Inflammatory macrophage treated with lipopolysaccharide for 1 hour (primary cell): ENCODE measurements at regions not wholly inside any gene's neighbourhood (a gene's known extent, or its start where the extent isn't known, plus 50 kb on each side); places are given as distances from the start of the nearest gene placed in this dataset.
A peak's percentile ranks its signal among the peaks of the same experiment; 100 is the strongest.
"Not testable (repeated sequence)": the region's sequence is repeated elsewhere in the genome, so short reads cannot be mapped to it uniquely, and the experiment has no call there.

Experiments
- DNase-seq, 2 donors: peaks; one replicate each; pipeline ENCODE4 v3.0.0-alpha.2; 2020 to 2022

DNA sequence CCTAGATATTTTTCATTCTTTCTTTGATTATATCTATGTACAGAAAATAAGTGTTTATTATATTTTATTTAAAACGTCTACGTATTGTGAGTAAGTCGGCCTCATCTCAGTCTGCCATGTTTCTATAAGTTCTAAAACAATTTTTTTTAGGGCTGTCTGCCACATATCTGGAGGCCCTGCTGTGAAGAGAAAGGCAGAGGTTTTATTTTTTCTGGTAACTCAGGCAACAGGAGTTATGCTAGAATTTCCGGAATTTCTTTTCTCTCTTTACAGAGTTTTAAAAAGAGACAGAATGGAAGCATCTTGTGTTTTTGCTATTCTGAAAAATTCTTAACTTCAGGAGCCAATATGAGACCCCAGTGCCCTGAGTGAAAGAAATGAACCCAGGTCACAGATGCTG, 1124.0 kb upstream of the TENM3 start:
- no peak for DNase-seq

DNA sequence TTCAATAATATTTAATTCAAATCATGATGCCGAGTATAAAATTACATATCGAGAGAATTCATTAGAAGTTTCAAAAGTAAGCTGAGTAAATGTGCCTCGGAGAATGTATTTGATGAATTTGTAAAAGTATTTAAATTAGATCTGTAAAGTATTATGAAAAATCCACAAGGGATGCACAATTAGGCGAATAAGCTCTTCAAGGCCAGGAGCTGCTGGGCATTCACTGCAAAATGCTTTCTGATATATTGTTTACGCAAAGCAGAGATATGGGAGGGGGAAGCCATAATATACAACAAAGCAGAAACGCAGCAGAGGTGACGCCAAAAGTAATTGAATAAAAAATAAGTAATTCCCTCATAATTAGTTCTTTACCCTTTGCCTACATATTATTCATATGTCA, 1121.5 kb upstream of the TENM3 start:
- DNase-seq, result no peak

GRCh38 chr4:181127171-181127570, 1116.0 kb upstream of the TENM3 start:
- DNase-seq, result no peak

- not testable (repeated sequence) for DNase-seq
These were observed 1112.9 kb upstream of the TENM3 start for GRCh38 chr4:181130317-181130716.

- no peak for DNase-seq
These were observed 1105.9 kb upstream of the TENM3 start for GRCh38 chr4:181137351-181137750.

DNA sequence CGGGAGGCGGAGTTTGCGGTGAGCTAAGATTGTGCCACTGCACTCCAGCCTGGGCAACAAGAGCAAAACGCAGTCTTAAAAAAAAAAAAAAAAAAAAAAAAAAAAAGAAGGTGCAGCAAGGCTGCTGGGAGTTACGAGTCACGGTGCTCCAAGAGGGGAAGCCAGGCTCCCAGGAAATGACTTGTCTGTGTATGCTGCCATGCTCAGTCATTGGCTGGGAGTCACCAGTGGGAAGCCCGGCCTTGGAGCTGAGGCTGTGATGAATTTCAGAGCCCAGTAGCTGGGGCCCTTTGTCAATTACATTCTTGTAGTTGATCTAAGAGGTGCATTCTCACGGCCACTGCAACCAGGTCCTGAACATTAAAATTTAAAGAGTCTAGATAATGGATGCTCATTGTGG, 1105.1 kb upstream of the TENM3 start:
- no peak for DNase-seq

- no peak for DNase-seq
These were observed 1103.1 kb upstream of the TENM3 start for GRCh38 chr4:181140037-181140603.

DNA sequence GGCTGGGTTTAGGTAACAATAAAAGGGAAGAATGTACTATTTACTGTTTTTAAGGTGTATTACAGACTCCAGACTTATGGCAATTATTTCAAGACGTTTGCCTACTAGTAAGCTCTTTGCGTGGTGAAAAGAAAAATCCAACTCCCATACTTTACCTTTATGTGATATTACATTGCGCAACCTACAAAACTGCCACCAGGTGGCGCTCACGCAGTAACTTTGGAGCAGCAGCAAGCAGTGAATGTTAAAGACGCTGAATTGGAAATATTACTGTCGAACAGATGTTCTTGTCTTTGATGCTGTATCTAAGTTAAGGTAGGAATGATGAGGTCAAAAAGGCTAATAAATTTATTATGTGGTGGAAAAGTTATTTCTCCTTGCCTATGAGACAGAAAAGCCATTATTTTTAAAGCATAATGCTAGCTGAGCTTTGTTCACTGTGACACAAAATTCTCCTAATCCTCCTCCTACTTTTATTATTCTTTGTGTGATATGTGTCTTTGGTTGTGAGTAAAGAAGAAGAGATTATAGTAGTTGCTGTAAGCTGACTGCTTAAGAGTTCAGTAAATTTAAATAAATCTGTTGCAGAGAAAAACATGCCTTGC, 1099.8 kb upstream of the TENM3 start:
- peak; percentile 38 to 87 for DNase-seq

DNA sequence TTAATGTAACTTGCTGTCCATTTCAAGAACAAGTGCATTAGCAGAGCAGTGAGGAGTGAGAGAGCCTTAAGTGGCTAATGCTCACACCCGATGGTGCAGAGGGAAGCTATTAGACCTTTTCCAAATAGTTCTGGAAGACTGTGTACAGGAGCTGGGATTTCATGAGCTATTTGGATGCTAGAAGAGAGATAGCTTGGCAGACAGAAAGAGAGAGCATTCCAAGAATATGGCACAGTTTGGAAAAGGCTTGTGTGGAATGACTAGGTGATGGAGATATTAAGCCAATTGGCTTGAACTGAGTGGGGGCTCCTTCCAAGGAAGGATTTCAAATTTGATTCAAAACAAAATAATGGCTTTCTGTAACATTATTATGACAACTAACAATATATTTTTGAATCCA, 1097.2 kb upstream of the TENM3 start:
- DNase-seq, result no peak

GRCh38 chr4:181147416-181147951, 1095.7 kb upstream of the TENM3 start:
- DNase-seq, result no peak

DNA sequence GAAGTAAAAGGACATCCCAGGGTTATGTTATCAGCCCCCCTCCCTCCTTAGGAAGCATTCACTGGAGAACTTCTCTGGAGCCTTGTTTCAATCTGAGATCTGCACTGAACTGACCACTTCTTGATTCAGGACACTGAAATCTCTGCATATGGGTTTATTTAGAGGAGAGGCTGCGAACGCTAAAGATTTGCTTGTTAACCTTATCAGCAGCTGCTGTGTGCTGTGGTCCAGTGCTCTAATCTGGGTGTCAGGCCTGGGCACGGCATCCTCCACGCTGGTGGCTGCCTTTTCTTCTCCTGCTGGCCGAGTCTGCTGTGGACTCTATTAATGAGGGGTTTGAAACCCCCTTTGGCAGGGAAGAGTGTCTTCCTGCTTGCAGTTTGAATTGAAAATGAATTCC, 1094.7 kb upstream of the TENM3 start:
- no peak for DNase-seq

DNA sequence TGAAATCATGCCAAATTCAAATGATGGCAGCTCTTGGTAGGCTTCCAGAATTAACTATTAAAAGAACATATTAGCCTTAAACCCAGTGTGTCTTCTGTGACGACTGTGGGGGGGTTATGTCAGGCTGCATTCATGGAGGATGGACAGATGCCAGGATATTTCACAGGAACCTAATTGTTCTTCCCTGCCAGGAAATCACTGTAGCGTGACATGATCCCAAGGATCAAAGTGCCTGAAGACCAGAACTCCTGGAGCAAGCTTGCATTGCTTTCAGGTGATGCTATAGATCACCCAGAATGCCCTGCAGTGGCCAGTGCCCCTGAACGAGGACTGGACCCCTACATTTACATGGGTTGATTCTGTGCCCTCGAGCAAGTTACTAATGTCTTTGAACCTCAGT, 1093.0 kb upstream of the TENM3 start:
- DNase-seq, result no peak

GRCh38 chr4:181151856-181152255, 1091.3 kb upstream of the TENM3 start:
- no peak for DNase-seq

GRCh38 chr4:181157647-181158046, 1085.6 kb upstream of the TENM3 start:
- no peak for DNase-seq

DNA sequence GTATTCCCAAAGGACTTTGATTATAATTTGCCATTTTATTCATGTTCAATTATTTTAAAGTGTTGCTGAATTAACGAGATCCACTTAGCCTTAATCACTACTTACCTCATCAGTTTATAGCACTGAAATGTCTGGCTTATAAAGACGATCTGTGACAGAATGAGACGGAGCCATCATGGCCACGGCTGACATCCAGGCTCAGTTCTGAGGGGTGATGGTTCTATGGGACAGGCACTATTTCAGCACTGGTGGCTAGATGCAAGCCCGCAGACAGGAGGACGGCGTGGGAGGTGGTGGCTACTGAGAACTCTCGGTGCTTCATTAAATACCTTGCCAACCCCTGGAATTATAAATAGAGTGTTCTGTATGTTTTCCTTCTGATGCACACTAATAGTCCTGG, 1084.2 kb upstream of the TENM3 start:
- DNase-seq, result no peak

DNA sequence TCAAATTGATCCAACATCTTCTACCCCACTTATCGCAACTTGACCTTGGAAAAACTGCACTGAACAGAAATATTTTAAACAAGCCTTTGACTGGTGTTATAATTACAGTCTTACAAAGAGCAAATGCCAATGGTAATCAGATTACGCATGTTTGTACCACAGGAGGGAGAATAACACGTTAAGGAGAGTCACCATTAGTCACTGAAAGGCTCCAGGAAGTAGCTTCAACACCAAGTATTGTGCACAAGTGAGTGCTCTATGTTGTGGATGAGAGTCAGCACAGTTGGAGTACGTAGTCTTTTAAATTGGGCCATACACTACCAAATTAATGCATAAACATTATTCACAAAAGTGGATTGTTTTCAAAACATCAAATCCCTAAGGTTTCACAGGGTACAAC, 1081.5 kb upstream of the TENM3 start:
- no peak for DNase-seq

GRCh38 chr4:181162266-181162665, 1080.9 kb upstream of the TENM3 start:
- no peak for DNase-seq

- DNase-seq, result no peak
These were observed 1080.5 kb upstream of the TENM3 start for GRCh38 chr4:181162676-181163075.

GRCh38 chr4:181166742-181167399, 1076.3 kb upstream of the TENM3 start:
- no peak for DNase-seq

GRCh38 chr4:181168011-181168805, 1075.0 kb upstream of the TENM3 start:
- DNase-seq, result no peak

GRCh38 chr4:181173046-181173445, 1070.2 kb upstream of the TENM3 start:
- DNase-seq, result no peak

DNA sequence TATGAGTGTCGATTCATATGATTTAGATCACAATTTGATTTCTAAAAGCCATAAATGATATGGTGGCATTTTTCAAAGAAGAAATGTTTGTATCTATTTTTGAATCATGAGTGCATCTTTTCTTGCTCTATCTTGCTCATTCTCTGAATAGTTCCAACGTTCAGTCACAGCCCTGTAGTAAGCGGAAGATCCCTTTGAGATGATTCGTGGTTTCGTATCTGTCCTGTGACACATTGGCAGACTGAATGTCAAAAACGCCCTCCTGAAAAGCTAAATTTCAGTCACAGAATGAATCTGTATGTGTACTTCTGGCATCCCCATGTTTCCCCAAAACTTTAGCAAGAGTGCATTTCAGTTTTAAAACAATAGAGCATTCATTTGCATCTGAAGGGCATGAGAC, 1066.9 kb upstream of the TENM3 start:
- DNase-seq, result no peak

GRCh38 chr4:181181331-181181730, 1061.9 kb upstream of the TENM3 start:
- DNase-seq, result no peak

DNA sequence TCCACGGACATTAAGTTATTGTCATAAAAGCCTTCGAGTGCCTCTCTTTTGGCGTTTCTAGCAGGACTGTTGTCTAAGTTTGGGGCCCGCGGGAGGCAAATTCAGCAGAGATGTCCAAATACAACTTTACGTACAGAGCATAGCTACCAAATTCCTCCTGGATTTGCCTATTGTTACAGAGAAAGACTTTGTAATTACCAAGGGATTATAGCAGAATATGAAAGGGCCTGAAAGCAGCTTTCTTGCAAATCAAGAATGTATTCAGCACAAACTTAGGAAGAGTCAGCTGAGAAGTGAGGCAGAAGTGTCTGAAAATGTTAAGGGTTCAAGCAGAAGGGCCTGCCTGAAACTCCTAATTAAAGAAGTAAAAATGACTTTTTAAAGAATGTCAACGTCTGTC, 1053.5 kb upstream of the TENM3 start:
- DNase-seq, result no peak
